Amniotic epithelial cell (primary cell): ENCODE measurements at regions not wholly inside any gene's neighbourhood (a gene's known extent, or its start where the extent isn't known, plus 50 kb on each side); places are given as distances from the start of the nearest gene placed in this dataset.

Experiments used
- DNase-seq: peaks from one replicate; pipeline ENCODE4 v3.0.0-alpha.2; 2010; ENCODE audit warnings: low read depth

- DNase-seq, result no peak
These were observed 401.0 kb upstream of the ZFHX3 start for GRCh38 chr16:73448970-73449369.

- DNase-seq, result no peak
These were observed 399.9 kb upstream of the ZFHX3 start for GRCh38 chr16:73447846-73448245.

- DNase-seq, result no peak
These were observed 386.7 kb upstream of the ZFHX3 start for GRCh38 chr16:73434621-73435020.

DNA sequence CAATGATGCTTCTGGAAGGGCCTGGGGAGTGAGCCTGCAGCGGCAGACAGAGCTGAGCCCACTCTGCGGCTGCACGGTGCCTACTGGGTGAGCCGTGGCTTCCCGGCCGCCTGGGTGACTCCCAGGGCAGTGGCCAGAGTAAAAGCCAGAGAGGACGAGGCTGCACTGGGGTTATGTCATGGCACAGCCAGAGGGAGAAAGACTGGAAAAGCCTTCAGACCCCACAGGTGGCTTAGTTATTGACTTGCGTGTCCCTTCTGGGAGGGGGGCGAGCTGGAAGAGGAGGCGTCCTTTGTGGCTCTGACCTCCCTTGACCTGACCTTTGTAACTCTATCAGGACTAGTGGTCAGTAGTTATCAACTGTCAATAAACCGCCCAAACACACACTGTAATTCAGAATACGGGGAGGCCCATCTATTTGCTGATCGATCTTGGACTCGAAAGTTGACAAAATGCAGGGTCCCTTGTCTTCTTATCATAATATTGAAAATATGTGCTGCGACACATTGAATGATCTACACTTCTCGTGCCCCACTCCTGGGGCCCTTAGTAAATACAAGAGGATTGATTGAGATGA is 385.9 kb upstream of the ZFHX3 start:
- no peak for DNase-seq

DNA sequence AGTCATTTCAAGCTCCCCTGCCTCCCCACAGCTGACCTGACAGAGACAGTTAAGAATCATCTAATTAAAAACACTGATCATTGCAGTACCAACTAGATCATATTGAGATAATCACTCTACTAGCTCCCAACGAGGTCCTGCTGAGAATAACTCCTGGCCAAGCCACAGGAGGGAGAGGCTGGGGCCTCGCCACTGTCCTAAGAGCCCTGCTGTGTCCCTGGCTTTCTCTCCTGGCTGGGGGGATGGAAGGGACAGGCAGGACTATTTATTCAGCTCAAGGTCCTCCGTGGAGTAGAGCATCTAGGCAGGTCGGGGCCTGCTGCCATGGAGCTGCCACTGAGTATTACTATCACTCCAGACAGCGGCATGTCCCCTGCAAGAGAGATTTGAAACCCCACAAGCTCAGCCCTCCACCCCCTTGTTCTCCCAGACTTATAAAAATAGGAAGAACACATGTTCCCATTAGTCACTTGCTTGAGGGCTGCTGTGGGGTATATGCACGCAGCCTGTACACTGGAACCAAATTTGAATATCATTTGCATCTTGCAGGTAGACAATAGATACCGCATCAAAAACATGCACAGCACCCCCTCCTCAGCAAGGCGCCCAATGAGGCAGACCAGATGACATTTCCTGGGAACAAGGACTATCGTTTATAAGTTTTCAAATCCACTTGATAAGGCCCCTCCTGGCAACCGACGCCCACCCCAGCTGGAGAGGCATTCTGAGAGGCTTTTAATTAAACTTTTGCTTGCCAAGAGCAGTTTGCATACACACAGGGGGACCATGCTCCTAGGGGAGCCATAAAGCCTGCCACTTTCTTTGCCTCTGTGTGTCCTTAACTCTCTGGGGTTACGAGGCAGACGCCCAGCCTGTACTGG is 385.2 kb upstream of the ZFHX3 start:
- no peak for DNase-seq

GRCh38 chr16:73430138-73430537 is 382.2 kb upstream of the ZFHX3 start:
- no peak for DNase-seq

GRCh38 chr16:73428121-73428520 is 380.2 kb upstream of the ZFHX3 start:
- DNase-seq, result no peak

DNA sequence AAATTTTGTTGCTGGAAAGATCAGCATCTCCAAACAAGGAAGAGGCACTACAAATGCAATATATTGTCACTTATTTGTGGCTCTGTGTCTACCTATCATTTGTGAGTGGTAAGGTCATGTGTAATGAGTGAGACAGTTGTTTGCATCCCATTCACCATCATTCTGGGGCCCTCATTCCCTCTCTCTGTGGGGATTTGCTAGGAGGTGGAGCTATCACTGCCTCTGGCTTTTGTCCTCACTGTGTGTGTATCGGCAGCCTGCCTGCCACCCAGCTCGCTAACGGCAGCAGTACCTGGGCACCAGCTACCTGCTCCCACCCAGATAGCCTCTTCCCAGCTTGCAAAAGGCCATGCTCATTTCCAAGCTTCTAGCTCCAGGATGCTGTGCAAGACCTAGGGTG is 379.2 kb upstream of the ZFHX3 start:
- no peak for DNase-seq

DNA sequence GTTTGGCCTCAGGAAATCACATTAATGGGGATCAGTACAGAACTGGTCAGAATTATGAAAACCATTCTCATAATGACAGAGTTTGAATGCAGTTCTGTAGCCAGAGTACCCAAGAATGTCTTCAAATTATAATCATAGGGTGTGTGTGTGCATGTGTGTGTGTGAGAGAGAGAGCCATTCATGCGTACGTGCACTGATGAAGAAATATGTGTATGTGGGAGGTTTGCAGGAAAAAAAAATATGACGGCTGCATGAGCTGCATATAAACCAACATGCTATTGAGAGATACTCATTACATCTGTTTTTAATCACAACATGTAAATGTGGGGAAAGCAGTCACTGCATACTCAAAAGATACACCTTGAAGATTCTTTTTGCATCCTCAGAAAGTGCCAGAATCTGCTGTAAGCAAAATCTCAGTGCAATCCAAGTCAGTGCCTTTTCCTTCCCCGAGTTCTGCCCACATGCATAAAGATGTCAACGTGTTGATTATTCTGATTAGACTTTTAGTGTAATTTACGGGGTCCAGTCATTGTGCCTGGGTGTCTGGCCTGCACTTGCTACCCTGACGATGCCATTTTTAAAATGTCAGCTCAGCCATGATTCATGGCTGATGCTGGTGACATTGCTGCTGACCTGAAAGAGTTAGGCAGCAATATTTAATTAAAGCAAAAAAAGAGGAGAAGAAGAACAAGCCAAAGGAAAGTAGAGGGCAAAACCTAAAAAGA is 378.7 kb upstream of the ZFHX3 start:
- DNase-seq, result no peak

DNA sequence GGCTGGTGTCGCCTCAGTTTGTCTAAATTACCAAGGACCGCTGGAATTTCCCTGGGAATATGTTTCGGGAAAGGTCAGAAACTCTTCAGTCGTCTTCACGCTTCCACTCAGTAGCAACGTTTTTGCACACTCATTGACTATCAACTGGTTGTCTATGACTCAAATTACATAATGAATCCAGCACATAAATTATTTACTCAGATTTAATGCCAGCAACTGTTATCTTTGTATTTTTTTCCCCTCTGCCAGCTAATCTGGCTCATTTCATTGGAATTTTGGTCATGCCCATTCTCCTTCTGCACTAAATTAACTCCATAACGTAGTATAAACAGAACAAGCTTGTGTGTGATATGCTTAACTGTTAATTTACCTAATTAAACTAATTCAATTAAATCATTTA is 372.7 kb upstream of the ZFHX3 start:
- DNase-seq, result no peak

GRCh38 chr16:73420244-73420643 is 372.3 kb upstream of the ZFHX3 start:
- DNase-seq, result no peak

GRCh38 chr16:73418691-73419090 is 370.8 kb upstream of the ZFHX3 start:
- DNase-seq, result no peak

GRCh38 chr16:73418051-73418450 is 370.1 kb upstream of the ZFHX3 start:
- DNase-seq, result no peak

DNA sequence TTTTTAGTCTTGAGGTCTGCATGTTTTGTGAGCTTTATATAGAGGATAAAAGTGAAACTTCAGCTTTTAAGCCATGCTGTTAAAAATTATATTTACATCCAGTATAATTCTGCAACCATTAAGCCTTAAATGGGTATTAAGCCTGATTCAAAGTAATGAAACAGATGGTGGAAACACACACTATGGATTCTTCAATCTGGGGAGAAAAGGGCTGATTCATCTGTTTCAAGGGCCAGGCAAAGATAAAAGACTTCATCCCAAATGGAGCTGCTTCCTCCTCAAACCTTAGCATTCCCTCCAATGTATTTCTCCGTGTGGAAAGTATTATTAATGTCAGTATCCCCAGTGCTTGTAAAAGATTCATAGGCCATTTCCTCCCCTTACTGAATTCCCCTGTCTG is 367.4 kb upstream of the ZFHX3 start:
- no peak for DNase-seq

GRCh38 chr16:73414638-73415037 is 366.7 kb upstream of the ZFHX3 start:
- no peak for DNase-seq

DNA sequence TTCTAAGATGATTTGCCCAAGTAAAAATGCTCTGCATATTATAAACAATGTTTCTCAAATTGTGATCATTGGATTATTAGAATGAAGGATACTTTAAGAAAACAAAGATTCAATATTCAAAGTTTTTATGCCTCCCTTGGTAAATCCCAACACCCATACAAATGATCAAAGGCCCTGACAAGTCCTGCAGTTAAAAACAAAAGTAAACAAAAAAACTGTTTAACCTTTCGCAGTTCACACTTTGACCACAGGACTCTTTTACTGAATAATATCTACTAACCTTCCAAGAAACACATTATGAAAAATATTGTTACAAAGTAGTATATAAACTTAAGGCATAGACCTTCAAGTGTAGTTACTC is 365.9 kb upstream of the ZFHX3 start:
- no peak for DNase-seq

- DNase-seq, result no peak
These were observed 365.3 kb upstream of the ZFHX3 start for GRCh38 chr16:73413091-73413829.

DNA sequence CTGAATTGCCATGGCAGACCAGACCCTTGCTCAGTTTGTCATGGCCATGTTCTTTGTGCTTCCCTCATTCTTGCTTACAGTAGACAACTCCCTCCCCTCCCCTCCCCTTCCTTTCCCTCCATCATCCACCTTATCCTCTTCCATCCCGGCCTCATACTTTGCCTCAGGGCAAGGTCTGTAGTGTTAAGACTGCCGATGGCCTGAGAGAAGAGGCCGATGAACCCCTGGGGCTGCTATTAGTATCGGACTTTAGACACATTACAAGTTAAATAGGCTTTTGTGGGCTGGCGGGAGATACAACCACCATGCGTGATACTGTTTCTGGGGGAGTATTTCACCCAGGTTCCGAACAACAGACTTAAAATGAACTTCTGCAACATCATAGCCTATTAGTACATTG is 364.5 kb upstream of the ZFHX3 start:
- DNase-seq, result no peak

DNA sequence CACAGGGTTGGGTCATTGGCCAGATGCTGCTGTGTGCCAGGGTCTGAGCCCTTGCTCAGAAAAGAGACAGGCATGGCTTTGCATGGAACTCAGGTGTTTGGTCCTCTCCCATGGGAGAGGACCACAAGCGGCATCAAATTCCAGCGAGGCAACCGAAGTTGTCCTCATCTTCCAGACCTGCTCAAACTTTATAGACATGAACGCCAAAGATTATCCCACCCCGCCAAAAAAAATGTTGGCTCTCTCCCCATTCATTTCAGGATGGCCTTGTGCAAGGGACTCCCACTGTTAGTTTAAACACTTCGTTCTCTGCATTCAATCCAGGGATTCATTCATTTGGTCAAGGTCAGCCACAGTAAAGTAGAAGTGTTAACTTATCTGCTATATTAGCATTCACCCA is 360.8 kb upstream of the ZFHX3 start:
- no peak for DNase-seq

- DNase-seq, result no peak
These were observed 360.4 kb upstream of the ZFHX3 start for GRCh38 chr16:73408311-73408710.

DNA sequence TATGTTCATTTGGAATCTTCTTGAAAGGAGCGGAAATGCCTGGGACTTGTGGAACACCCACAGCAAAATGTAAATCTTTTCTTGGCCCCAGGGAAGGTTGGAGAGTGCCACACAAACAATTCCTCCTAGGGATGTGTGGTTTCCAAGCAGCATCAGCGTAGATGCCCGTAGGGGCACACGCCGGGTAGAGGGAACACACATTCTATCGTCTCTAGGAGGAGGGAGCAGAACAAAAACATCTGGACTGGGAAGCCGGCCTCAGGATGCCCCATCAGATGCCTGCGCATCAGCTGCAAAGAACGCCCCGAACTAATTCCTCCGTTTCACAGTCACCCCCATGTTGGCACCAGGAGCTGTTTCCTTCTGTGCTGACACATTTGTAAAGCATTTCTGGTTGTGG is 357.9 kb upstream of the ZFHX3 start:
- DNase-seq, result no peak

DNA sequence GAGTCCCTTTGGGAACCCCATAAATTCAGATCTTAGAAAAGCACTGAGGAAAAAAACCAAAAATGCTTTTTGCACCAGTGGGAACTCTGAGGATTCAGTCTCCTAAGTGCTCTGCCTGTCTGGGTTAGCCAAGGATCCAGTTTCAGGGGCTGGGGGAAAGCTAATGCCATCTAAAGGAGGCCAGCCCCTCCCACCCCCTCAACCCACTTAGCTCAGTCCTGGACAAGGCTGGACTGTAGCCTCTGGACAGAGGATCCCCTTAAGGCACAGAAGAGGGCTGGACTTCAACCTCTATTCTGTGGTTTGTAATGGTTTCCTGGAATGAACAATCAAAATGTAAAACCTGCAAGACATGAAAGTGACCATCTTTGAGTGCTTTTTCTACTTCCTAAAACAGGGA is 356.1 kb upstream of the ZFHX3 start:
- DNase-seq, result no peak

DNA sequence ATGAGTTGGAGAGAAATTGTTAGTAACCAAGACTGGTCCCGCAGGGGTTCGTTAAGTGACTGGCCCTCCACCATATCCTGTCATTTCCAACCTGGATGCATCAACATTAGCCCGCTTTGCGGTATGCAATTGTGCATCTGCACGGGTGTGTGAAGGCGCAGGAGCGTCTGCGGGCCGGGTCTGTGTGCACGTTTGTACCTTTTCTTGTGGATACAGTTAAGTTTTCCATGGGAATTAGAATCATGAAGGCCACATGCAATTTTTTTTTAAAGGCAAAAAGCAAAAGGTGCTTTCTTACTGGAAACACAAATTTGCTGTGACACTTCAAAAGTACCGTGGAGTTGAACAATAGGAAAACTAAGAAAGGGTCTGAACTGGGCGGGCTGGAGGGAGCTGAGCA is 355.4 kb upstream of the ZFHX3 start:
- DNase-seq, result no peak
